ENCODE measurements at regions not wholly inside any gene's neighbourhood (a gene's known extent, or its start where the extent isn't known, plus 50 kb on each side); places are given as distances from the start of the nearest gene placed in this dataset.

DNA sequence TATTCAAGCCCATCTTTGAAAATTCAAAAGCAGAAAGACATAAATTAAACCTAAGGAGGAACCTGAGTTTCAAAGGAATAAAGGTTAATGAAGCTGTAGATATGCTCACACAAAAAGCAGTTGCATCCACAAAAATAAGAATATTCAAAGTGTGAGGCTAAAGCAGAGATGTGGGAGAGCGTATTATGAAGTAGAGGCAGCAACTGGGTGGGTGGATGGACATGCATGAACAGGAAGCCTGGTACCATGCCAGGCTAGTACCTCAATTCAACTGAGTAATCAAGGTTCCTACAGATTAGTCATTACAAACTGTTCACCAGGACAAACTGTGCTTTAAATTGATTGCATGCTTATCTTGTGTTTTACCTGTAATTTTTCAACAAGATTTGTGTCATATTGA, 330.0 kb upstream of the PKDCC start:
- H3K36me3 ChIP-seq, result no peaks in the 10 kb centered on the region
- H3K9me3 ChIP-seq, result no peaks in the 10 kb centered on the region
- WGBS, 2 donors, result 87 to 89% methylated on average over 1 of the region's 1 CpG
- no peaks in the 10 kb centered on the region for H3K27me3 ChIP-seq
- no peak for TF ChIP-seq CTCF (IDR thresholded peaks at IDR 0.05)
- no peak for TF ChIP-seq POLR2AphosphoS5 (IDR thresholded peaks at IDR 0.05)
- TF ChIP-seq EP300 (IDR thresholded peaks at IDR 0.05), result no peak
- TF ChIP-seq POLR2A (IDR thresholded peaks at IDR 0.05), result no peak
- H3K27ac ChIP-seq, result no peak overlapping the region
- DNase-seq, result no peak
- no peaks in the 10 kb centered on the region for H3K4me1 ChIP-seq
- no peak overlapping the region for H3K4me3 ChIP-seq
- intact Hi-C loops (cut with DNase I), result no loop called here

DNA sequence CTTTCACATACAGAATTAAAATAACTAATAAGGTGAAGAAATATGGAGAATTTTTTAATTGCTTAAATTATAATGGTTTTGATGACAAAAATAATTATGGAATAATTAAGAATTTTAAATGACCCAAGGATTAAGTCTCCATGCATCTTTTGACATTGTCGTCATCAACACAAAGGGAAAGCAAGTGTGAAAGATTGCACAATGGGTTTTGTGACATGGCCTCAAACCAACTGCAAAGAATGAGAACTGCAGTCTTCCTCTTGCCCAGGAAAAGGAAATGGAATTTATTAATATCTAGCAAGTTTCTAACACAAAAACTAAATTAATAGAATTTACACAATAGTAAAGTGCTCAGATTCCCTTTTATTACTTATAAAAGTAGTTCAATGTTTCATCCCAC, 329.1 kb upstream of the PKDCC start:
- no peak overlapping the region for H3K27ac ChIP-seq
- no peaks in the 10 kb centered on the region for H3K4me1 ChIP-seq
- no peaks in the 10 kb centered on the region for H3K27me3 ChIP-seq
- intact Hi-C loops (cut with DNase I), result no loop called here
- H3K4me3 ChIP-seq, result no peak overlapping the region
- WGBS, 2 donors, result 85 to 94% methylated on average over 1 of the region's 1 CpG
- no peak for DNase-seq
- no peak for TF ChIP-seq POLR2A (IDR thresholded peaks at IDR 0.05)
- no peak for TF ChIP-seq CTCF (IDR thresholded peaks at IDR 0.05)
- TF ChIP-seq POLR2AphosphoS5 (IDR thresholded peaks at IDR 0.05), result no peak
- TF ChIP-seq EP300 (IDR thresholded peaks at IDR 0.05), result no peak
- no peaks in the 10 kb centered on the region for H3K36me3 ChIP-seq
- no peaks in the 10 kb centered on the region for H3K9me3 ChIP-seq

DNA sequence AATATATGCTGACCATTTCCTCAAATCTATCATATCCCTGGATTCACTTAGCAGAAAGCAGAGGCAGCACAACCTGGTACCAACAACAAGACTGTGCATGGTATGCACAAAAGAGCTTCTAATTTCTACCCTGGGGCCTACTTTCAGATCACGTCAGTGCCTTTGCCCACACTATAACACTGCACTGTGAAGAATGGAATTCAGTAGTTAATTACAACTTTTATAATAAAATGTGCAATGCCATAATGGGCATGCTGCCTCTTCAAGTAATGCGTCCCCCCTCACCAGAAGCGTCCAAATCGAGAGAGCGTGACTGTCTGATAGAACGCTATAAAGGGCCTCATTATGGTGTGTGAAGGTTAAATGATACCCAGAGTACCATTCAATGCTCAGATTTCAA, 328.1 kb upstream of the PKDCC start:
- Histone ChIP-seq H3K4me3 (no peak overlapping the region), H3K9me3 (no peaks in the 10 kb centered on the region), H3K27ac (no peak overlapping the region), H3K27me3 (no peaks in the 10 kb centered on the region), H3K36me3 (no peaks in the 10 kb centered on the region), H3K4me1 (no peaks in the 10 kb centered on the region)
- 96% methylated on average over 6 of the region's 6 CpGs for WGBS, 2 donors
- intact Hi-C loops (cut with DNase I), result no loop called here
- TF ChIP-seq POLR2AphosphoS5 (IDR thresholded peaks at IDR 0.05), result no peak
- TF ChIP-seq POLR2A (IDR thresholded peaks at IDR 0.05), result no peak
- no peak for TF ChIP-seq EP300 (IDR thresholded peaks at IDR 0.05)
- TF ChIP-seq CTCF (IDR thresholded peaks at IDR 0.05), result no peak
- DNase-seq, result no peak

DNA sequence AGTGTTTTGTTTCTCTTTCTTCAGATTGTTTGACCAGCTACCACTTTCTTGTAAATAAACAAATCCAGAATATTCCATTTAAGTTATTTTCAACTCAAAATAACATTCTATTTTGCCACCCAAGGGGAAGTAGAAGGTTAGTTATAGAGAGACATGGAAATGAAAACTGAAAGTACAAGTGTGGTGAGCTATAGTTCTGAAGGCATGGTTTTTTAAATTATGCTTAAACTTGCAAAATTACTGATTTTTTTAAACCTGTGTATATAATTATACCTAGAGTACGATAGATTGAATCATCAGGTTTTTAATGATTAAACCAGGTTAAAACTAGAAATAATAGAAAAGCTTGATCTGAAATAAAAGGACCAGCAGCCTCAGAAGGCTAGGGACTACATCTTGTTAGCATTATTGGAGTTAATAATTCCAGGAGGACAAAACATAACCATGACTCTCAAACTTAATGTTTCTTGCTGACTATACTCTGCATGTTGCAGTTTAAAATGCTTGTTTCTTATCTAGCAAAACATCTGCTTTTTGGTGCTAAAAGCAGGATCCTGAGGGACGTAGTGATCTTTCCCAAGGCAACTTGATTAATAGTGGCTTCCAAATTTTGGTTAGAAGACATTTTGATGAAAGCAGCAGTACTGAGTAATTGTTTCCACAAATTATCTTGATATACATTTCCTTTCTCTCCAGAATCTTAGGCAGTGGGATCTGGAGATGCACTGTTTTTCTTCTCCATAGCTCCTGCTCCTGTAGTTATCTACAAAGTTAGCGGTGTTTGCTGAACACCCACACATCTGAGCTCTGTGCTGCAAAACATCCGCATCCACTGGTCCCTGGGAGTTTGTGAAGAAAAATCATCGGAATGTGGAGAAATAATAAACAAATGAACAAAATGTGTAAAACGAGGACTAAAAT, 327.2 kb upstream of the PKDCC start:
- DNase-seq, result no peak
- 66 to 68% methylated on average over 6 of the region's 6 CpGs for WGBS, 2 donors
- peak overlapping the region in 1 of 4 donors; percentile 18 for H3K27ac ChIP-seq
- H3K4me3 ChIP-seq, result peak overlapping the region in 2 of 4 donors; percentile 2 to 8
- no peaks in the 10 kb centered on the region for H3K27me3 ChIP-seq
- no peaks in the 10 kb centered on the region for H3K36me3 ChIP-seq
- H3K4me1 ChIP-seq, result no peaks in the 10 kb centered on the region
- no peaks in the 10 kb centered on the region for H3K9me3 ChIP-seq
- intact Hi-C loops (cut with DNase I), result no loop called here
- TF ChIP-seq POLR2AphosphoS5 (IDR thresholded peaks at IDR 0.05), result no peak
- no peak for TF ChIP-seq EP300 (IDR thresholded peaks at IDR 0.05)
- no peak for TF ChIP-seq POLR2A (IDR thresholded peaks at IDR 0.05)
- TF ChIP-seq CTCF (IDR thresholded peaks at IDR 0.05), result no peak

All from sigmoid colon (tissue), 6 donors.